ENCODE measurements at regions not wholly inside any gene's neighbourhood (a gene's known extent, or its start where the extent isn't known, plus 50 kb on each side); places are given as distances from the start of the nearest gene placed in this dataset.
"Not testable (repeated sequence)": the region's sequence is repeated elsewhere in the genome, so short reads cannot be mapped to it uniquely, and the experiment has no call there.

DNA sequence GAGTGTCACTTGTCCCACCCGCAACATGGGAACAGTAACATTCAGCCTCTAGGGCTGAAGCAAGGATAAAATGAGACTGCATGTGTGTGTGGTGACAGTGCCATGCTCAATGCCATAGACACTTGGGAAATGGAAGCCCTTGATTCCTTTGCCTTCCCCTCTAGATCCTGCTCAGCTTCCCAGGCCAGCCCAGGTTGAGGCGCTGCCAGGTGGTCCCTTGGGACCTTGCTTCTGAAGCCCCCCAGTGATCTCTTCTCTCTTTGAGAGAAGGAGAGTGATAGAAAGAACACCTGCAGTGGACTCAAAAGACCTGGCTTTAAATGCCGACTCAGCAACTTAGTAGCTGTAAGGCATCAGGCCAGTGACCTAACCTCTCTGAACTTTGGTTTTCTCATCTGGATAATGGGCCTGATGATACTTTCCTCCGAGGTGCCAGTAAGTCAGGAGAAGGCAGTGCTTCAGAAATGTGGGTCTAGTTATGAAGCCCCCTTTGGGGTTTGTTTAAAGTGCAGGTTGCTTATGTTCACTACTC, 144.5 kb downstream of the RPLP1 start:
- DNase-seq (ENCODE audit: low read depth in 2 of 2, low spot score in 1 of 2): no peak

DNA sequence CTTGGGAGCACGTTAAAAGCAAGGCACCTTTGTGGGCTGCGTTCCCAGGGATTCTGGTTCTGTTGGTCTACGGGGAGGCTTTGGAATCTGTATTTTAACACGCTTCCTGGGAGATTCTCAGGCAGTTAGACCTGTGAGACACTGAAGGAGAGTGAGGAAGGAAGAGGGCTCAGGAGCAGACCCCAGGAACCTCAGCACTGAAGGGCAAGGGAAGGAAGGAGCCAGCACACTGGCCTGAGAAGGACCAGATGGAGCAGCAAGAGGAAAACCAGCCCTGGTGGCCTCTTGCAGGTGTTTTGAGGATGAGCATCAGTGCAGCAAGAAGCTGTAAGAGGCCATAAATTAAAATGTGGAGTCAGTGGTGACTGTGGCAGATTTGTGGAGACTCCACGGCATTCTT, 146.7 kb downstream of the RPLP1 start:
- no peak for DNase-seq (ENCODE audit: low read depth in 2 of 2, low spot score in 1 of 2)

DNA sequence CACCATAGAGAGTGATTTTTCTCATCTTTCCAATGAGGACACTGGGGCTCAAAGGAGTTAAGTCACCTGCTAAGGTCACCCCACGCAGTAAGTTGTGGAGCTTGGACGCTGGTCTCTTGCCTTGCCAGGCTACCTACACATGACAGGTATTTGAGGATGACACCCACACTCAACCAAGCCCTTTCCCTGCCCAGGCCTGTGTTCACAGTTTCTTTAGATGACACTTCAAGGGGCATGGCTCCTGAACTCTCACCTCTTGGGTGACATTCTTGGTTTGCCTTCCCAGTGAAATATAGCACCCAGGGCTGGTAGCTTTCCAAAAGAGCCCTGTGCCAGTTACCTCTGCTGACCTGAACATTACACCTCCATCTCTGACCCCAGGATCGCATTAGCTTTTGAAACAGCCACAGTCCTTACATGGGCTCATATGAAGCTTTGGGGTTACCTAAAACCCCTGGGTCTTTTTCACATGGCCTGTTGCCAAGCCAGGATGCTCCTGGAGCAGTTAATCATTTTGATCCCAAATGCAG, 148.0 kb downstream of the RPLP1 start:
- DNase-seq (ENCODE audit: low read depth in 2 of 2, low spot score in 1 of 2): no peak

DNA sequence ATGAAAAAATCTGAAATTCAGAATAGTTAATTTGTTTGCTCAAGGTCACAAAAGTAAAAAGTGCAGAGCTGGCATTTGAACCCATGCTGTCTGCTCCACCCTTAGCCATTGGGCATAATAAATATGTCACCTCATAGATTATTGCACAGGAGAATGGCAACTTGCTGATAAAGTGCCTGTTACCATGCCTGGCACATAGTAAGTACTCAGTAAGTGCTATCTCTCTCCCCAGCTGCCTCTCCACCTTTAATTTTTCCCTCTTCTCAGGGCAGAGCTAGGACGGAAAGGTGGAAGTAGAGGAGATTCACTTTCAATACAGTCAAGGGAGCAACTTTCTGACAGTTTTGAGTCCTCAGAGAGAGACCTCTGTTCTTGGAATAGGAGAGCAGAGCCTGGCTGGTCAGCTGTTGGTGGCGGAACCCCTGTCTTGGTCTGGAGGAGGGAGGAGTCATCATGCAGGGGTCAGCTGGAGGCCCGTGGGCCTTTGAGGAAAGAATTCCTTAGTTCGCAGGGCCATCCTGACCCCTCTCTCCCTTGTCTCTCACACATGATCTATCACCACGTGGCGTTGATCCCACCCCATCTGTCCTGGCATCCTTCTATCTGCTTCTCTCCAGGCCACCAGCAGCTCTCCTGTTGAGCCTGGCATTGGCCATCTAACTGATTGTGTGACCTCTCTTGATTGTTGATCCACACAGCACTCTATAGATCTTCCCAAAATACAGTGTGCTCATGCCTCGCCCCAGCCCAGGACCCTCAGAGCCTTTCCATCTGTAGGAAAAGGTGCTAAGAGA, 149.3 kb downstream of the RPLP1 start:
- DNase-seq (ENCODE audit: low read depth in 2 of 2, low spot score in 1 of 2): no peak

DNA sequence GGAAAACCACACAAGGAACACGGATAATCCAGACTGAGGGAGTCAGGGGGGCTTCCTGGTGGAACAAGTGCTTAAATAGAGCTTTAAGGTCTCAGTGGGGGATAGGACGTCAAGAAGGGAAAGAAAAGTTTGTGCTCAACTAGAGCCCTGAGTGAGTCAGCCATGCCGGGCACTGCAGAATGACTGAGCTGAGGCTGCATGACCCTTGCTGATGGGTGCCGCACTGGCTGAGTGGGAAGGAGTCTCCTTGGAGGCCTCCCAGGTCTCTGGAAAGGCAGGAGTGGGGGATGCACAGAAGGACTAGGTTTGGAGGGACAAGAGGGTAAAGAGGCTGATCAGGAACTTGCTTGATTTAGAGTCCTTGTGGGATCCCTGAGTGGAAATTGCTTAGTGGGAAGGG, 150.3 kb downstream of the RPLP1 start:
- no peak for DNase-seq (ENCODE audit: low read depth in 2 of 2, low spot score in 1 of 2)

DNA sequence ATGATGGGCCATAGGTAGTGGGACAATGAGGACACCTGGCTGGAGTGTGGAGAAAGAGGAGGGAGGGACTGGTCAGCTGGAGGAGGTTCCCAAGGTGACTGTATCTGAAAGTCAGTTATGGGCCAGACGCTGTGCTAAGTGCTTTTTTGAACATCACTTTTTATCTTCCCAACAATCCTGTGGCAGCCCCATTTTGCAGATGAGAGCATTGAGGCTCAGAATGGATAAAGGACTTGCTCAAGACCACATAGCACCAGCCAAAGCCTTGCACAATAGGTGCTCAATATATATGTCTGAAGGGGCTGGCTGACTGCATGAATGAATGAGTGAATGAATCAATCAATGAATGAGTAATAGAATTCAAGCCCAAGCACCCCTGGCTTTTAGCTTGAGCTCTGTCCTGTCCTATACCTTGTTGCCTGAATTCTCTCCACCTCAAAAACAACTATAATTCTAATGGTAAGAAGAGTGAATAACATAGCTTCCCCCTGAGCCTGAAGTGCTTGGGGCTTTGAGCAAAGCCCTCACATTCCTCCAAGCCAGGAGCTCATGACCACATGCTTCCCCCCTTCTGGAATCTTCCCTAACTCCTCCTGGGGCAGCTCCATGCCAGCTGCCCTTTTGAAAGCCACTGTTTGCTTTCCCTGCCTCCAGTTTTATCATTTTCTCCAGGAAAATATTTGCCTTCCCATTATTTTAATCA, 150.9 kb downstream of the RPLP1 start:
- no peak for DNase-seq (ENCODE audit: low read depth in 2 of 2, low spot score in 1 of 2)

DNA sequence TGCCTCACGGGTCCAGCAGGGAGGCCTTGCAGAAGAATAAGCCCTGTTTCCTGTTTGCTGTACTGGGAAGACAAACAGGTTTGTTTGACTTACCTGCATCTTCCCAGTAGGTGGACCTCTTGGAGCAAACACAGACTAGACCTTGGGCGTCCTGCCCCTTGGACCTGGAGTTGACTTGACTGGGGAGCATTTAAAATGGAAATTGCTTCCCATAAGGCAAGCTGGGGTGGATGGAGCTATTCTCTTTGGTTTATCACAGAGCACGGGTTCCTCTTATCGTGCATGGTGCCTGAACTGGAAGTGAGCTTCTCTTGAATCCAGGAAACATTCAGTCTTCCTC, 151.4 kb downstream of the RPLP1 start:
- no peak for DNase-seq (ENCODE audit: low read depth in 2 of 2, low spot score in 1 of 2)

DNA sequence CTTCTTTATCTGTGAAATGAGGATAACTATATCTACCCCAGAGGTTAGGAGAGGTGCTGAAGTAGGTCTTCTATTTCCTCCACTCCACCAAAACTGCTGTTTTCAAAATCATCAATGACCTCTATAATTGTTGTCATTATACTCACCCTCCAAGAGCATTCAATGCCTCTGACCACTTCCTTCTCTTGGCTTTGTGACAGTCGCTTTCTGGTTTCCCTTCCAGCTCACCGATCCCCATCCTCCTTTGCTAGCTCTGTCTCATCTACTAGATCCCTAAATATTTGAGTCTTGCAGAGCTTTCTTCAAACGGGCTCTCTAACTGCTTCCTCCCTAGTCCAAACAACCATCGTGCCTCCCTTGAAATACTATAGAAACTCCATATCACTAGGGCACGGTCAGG, 153.5 kb downstream of the RPLP1 start:
- DNase-seq (ENCODE audit: low read depth in 2 of 2, low spot score in 1 of 2): no peak

DNA sequence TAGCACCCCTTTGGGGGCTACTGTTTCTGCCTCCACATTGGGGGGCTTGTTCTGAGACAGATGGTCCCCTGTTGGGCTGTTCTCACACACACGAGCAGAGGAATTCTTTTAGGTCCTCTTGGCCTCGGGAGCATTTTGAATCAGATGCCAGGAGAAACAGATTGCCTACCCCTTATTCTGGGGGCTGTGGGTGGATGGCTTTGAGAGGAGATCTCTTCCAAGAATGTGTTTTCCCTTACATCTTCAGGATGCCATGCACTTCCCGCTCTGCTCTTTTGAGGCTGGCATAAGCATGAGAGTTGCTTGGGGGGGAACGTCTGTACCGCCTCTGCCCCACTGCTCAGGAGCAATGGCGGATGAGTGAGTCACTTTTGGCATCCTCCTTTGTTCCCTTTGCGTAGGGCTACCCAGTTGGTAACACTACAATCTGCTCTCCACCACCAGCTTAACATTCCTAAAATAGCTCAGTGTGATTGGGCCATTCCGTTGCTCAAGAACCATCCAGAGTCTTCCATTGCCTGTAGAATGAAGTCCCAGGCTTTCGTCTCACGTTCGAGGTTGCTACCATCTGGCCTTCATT, 154.4 kb downstream of the RPLP1 start:
- DNase-seq (ENCODE audit: low read depth in 2 of 2, low spot score in 1 of 2): no peak

DNA sequence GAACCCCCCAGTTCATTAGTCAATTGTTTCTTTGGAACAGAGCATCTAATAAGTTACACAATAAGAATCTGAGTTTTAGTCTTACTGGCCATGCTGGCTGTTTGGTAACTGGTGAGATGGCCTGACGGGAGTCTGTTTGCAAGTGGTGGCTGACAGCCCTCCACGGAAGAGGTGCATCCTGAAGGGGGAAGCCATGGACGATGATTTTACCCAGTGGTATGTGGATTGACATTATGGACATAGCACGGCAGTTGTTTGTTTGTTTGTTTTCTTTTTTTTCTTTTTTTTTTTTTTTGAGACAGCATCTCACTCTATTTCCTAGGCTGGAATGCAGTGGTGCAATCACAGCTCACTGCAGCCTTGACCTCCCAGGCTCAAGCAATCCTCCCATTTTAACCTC, 156.0 kb downstream of the RPLP1 start:
- DNase-seq (ENCODE audit: low read depth in 2 of 2, low spot score in 1 of 2): no peak

DNA sequence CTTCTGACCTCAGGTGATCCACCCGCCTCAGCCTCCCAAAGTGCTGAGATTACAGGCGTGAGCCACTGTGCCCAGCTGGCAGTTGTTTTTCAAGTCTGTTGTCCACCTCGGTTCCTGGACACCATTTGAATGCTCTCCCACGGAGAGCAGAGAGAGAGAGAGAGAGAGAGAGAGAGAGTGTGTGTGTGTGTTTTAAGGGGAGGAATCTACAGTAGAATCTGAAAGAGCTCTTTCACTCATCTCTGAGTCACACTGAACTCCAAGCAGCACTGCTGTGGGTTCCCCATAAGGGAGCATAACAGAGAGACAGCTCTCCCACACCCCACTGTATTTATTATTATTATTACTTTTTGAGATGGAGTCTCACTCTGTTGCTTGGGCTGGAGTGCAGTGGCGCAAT, 156.6 kb downstream of the RPLP1 start:
- DNase-seq (ENCODE audit: low read depth in 2 of 2, low spot score in 1 of 2): no peak

DNA sequence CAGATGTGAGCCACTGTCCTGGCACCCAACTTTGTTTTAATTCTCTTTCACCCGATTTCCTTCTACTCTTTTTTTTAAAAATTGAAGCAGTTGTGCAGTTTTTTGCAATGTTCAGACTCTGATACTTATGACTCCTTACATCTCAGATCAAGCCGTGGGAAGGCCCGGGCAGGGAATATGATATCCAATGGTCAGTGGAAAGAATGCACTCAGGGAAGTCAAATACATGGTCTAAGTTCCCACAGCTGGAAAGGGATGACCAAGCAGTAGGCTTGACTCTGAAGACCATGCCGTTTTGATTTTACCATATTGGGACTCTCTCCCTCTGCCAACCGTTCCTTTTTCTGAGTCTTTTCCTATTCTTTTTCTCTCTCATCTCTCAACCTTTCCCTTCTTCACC, 157.2 kb downstream of the RPLP1 start:
- DNase-seq (ENCODE audit: low read depth in 2 of 2, low spot score in 1 of 2): no peak

DNA sequence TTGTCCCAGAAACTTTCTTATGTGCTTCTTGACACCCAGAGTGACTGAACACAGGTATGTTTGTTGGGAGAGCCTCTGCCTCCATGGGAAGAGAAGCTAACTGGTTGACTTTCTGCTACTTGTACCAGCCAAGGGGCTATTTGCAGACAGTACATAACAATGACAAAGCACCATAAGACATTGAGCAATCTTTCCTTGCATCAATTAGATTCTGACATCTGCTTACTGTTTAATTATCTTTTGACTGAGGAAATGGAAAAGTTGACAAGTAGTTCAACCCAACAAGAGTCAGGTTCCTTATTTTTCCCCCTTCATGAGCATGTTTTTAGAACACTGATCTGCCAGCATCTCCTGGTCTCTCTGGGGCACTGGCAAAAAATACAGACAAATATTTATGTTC, 157.7 kb downstream of the RPLP1 start:
- no peak for DNase-seq (ENCODE audit: low read depth in 2 of 2, low spot score in 1 of 2)

DNA sequence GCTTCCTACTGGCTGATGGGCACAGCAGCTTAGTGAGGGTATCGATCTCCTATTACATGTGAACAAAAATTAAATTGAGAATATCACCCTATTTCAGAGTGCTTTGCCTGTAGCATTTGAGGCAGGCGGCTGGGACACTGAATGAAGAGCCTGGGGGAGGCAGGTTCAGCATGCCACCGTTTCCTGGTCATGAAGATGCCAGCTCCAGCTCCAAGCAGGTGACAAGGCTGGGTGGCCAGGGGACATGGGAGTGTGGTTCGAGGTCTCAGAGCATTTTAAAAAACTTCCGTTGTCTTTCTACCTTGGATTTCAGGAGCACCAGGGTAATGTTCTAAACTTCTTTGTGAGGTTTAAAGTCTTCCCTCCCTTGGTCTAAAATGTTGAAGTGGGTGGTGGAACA, 158.2 kb downstream of the RPLP1 start:
- DNase-seq (ENCODE audit: low read depth in 2 of 2, low spot score in 1 of 2): no peak

DNA sequence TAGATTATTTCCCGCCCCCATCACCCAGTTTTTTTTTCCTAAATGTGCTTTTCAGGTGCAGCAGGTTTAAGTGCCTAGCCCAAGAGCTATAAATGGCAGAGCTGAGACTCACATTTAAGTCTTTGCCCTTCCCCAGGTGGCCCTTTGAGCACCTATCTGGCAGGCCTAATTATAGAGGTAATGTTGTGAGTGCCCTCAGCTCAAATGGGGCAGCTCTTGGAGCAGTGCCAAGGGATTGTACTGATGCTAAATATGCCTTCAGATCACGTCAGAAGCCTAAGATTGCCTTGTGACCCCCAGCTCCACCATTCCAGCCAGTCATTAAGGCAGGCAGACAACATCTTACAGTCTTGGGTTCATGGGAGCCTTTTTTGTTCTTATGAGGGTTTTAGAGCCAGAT, 159.5 kb downstream of the RPLP1 start:
- DNase-seq (ENCODE audit: low read depth in 2 of 2, low spot score in 1 of 2): no peak

DNA sequence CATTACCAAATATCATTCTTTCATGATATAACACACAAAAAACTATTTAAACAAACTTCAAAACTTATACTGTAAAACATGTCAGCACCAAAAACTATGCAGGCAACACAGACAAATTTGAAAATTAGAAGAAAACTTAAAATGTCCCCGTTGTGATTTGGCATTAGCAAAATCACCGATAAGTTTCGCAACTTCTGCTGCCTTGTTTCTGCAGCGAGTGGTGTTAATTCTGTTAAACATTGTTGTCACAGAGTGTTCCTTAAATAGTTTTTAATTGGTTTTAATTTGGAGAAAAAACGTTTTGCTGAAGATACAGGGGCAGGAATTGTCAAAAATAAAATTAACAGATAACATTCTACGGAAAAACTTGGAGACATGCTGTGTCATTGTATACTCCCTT, 160.6 kb downstream of the RPLP1 start:
- DNase-seq (ENCODE audit: low read depth in 2 of 2, low spot score in 1 of 2): no peak

DNA sequence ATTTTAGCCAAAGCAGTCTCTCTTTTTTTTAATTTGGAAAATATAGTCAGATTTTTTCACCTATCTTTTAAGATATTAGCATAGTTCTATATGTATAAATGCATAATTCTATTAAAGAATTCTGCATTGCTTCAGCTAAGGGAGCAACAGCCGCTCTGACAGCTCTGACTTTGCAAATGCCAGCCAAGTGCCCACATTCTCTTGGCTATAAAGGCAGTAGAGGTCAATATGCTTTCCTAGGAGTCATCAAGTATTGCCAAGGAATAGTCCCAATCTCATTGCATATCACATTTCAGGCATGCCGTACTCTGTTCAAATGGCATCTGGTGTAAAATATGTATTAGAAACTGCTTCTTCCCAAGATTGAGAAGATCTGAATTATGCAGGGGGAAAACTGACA, 161.4 kb downstream of the RPLP1 start:
- DNase-seq (ENCODE audit: low read depth in 2 of 2, low spot score in 1 of 2): no peak

DNA sequence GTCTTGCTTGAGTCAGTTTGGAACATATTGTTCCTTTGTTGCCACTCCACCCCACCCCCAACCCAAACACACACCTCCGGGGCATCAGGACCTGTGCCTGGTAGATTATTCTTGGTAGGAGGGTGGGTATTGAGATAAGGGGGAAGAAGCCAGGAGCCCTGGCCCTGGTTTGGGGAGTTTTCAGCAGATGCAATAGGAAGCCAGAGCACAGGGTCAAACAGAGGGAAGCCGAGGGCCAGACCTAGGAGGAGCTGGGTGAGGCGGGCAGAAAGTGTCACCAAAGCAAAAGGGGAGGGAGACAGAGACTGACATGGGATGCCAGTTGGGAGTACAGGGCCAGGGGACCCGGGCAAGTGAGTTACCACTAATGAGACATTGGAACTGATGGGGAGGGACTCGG, 163.1 kb downstream of the RPLP1 start:
- no peak for DNase-seq (ENCODE audit: low read depth in 2 of 2, low spot score in 1 of 2)

DNA sequence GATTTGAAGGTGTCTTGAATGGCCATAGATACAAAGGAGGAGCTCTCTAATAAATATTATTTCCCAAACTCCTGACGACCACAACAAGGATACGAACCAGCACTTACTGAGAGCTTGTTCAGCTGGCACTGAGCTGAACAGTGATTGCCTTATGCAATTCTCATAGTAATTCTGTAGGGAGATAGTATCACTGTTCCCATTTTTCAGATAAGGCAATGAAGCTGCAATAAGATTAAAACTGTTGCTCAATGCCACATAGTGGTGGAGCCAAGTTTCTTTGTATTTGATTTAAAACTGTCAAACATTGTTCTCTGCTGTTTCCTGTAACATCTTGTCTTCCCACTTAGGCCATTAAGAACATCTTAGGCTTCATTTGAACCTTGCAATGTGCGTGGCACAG, 163.9 kb downstream of the RPLP1 start:
- DNase-seq (ENCODE audit: low read depth in 2 of 2, low spot score in 1 of 2): no peak

DNA sequence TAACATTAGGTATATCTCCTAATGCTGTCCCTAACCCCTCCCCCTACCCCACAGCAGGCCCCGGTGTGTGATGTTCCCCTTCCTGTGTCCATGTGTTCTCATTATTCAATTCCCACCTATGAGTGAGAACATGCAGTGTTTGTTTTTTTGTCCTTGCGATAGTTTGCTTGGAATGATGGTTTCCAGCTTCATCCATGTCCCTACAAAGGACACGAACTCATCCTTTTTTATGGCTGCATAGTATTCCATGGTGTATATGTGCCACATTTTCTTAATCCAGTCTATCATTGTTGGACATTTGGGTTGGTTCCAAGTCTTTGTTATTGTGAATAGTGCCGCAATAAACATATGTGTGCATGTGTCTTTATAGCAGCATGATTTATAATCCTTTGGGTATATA, 164.5 kb downstream of the RPLP1 start:
- DNase-seq (ENCODE audit: low read depth in 2 of 2, low spot score in 1 of 2): not testable (repeated sequence)

DNA sequence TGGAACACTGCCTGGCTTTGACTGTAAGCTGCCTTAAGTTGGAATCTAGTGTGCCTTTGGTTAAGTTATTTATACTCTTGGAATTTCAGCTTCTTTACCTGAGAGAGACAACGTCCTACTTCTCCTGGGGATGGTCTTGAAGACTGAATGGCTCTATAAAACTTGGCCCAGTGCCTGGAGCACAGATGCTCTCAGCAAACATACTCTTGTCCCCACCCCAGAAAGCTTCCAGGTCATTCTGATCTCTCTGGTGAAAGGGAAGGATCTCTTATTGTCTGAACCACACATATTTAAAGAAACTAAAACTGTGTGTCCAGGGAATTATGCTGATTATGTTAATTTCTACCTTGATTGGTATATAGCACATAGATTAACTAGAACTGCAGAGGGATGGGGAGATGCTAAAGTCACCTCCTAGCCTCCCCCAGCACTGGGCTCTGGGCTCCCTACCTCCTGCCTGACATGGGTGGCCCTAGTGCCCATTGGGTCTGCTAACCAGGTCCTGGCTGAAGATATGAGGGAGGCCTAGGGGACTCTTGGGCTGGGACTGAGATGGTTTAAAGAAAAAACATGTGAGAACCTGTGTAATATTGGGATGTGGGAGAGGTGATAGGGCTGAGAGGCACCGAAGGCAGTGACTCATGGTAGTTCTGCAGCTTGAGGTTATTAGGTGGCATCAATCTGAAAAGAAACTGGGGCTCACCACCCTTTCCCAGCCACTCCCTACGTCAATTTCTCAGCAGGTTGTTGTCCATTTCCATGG, 171.0 kb downstream of the RPLP1 start:
- no peak for DNase-seq (ENCODE audit: low read depth in 2 of 2, low spot score in 1 of 2)

DNA sequence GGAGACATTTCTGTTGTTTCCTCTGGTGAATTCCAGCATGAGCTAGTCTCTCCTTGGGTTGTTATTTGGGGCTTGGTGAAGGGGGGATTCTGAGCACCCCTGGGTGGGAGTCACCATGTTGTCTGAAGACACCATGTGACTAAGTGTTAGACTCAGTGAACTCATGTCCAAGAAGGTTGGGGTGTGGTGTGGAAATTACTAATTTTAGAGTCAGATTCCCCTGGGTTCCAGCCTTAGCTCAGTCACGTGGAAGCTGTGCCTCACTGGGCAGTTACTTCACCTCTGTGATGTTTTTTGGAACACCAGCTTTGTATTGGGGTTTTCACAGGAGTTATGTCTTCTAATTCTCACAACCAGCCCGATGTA, 171.5 kb downstream of the RPLP1 start:
- DNase-seq (ENCODE audit: low read depth in 2 of 2, low spot score in 1 of 2): no peak

All from stimulated activated CD8-positive, alpha-beta memory T cell treated with anti-CD3 and anti-CD28 coated beads, Interleukin-4, amount 100 ng/mL, for 4 hours (primary cell).